B cell (primary cell): ENCODE measurements at regions not wholly inside any gene's neighbourhood (a gene's known extent, or its start where the extent isn't known, plus 50 kb on each side); places are given as distances from the start of the nearest gene placed in this dataset.

Source experiments
- ATAC-seq: fragments of 200-7000 bp; cut with Tn5 transposase; one replicate; pipeline ENCODE4 v1.10.0; 2021; ENCODE audit warnings: low read depth, mild to moderate bottlenecking, moderate number of reproducible peaks, moderate library complexity
- CTCF ChIA-PET: fragments of 350-600 bp; sonication (Branson Sonifier 250); formaldehyde crosslinking; loops from one replicate; lab custom pipeline; 2021; ENCODE audit warnings: antibody characterized with exemption, inconsistent platforms; lab: Charles Lee
- POLR2A ChIA-PET: fragments of 350-600 bp; sonication (Branson Sonifier 250); formaldehyde crosslinking; loops from one replicate; lab custom pipeline; 2021; ENCODE audit warnings: antibody characterized with exemption; lab: Charles Lee
- DNase-seq: peaks from one replicate; pipeline ENCODE4 v3.0.0; 2013
- H2AFZ ChIP-seq: 2 replicates; pipeline ENCODE4 v1.6.1; 2012; ENCODE audit warnings: mild to moderate bottlenecking, low read depth, low read length; ENCODE audit not compliant: insufficient read depth, poor library complexity, severe bottlenecking
- H3K27ac ChIP-seq, 2 donors: 1 replicate in 1 of 2; 2 replicates in 1 of 2; pipeline ENCODE4 v1.5.1; 2012 to 2013; ENCODE audit warnings: low read length in 2 of 2, mild to moderate bottlenecking in 2 of 2, moderate library complexity in 1 of 2
- H3K27me3 ChIP-seq, 4 experiments: fragments of 200-600 bp in 1 of 4; sonication (generic) in 1 of 4; replicated peaks in 1 of 4; 1 replicate in 2 of 4; 2 replicates in 2 of 4; pipeline versions ENCODE4 v1.6.1 to v1.7.0; 2013 to 2016; ENCODE audit warnings: low read length in 3 of 4, mild to moderate bottlenecking in 2 of 4, mixed read lengths in 1 of 4, moderate library complexity in 1 of 4; ENCODE audit not compliant: insufficient read depth in 4 of 4, control insufficient read depth in 3 of 4; ENCODE audit errors: control extremely low read depth in 1 of 4
- H3K36me3 ChIP-seq, 2 experiments: replicated peaks in 1 of 2; 1 replicate in 1 of 2; 2 replicates in 1 of 2; pipeline versions ENCODE4 v1.6.1 to v1.7.1; 2013; ENCODE audit warnings: low read length in 1 of 2; ENCODE audit not compliant: insufficient read depth in 2 of 2, control insufficient read depth in 1 of 2; ENCODE audit errors: control extremely low read depth in 1 of 2, extremely low read depth in 1 of 2
- H3K4me1 ChIP-seq, 2 donors: fragments of 200-600 bp in 1 of 2; sonication (generic) in 1 of 2; 1 replicate in 1 of 2; 2 replicates in 1 of 2; pipeline versions ENCODE4 v1.5.1 to v1.6.1; 2013 to 2017; ENCODE audit warnings: low read length in 2 of 2; ENCODE audit not compliant: control insufficient read depth in 2 of 2, insufficient read depth in 2 of 2
- H3K4me2 ChIP-seq: replicated peaks from 2 replicates; pipeline ENCODE3; 2012; ENCODE audit warnings: mild to moderate bottlenecking, low read depth, low read length; ENCODE audit not compliant: poor library complexity, severe bottlenecking
- H3K4me3 ChIP-seq, 5 experiments: fragments of 200-600 bp in 1 of 5; sonication (generic) in 1 of 5; 1 replicate in 3 of 5; 2 replicates in 2 of 5; pipeline versions ENCODE4 v1.5.1 to v1.7.0; 2011 to 2016; ENCODE audit warnings: low read length in 4 of 5, mild to moderate bottlenecking in 4 of 5, low read depth in 2 of 5, control low read depth in 1 of 5, moderate library complexity in 1 of 5; ENCODE audit not compliant: insufficient read depth in 1 of 5; ENCODE audit errors: control extremely low read depth in 1 of 5, extremely low read depth in 1 of 5
- H3K79me2 ChIP-seq: fragments of 200-600 bp; sonication (generic); one replicate; pipeline ENCODE4 v1.6.0; 2016; ENCODE audit warnings: low read length; ENCODE audit not compliant: control insufficient read depth, insufficient read depth
- H3K9ac ChIP-seq: fragments of 200-600 bp; sonication (generic); 2 replicates; pipeline ENCODE4 v1.6.1; 2017; ENCODE audit warnings: mild to moderate bottlenecking, low read length, moderate library complexity
- H3K9me3 ChIP-seq, 3 donors: one replicate each; pipeline versions ENCODE4 v1.6.1 to v1.7.1; 2013; ENCODE audit warnings: low read length in 2 of 3; ENCODE audit not compliant: control insufficient read depth in 2 of 3, insufficient read depth in 1 of 3; ENCODE audit errors: control extremely low read depth in 1 of 3
- H4K20me1 ChIP-seq: 2 replicates; pipeline ENCODE4 v1.6.0; 2012; ENCODE audit warnings: mild to moderate bottlenecking, low read length; ENCODE audit not compliant: insufficient read depth, control insufficient read depth, poor library complexity, severe bottlenecking
- H3K27ac Mint-ChIP-seq: one replicate; pipeline ENCODE4 v1.8.0; 2021; ENCODE audit warnings: mixed read lengths
- H3K27me3 Mint-ChIP-seq: one replicate; pipeline ENCODE4 v1.8.0; 2021; ENCODE audit warnings: mixed read lengths
- H3K4me1 Mint-ChIP-seq: one replicate; pipeline ENCODE4 v1.8.0; 2021; ENCODE audit warnings: mixed read lengths
- H3K4me3 Mint-ChIP-seq: one replicate; pipeline ENCODE4 v1.8.0; 2021; ENCODE audit warnings: mixed read lengths
- H3K9me3 Mint-ChIP-seq: one replicate; pipeline ENCODE4 v1.8.0; 2022; ENCODE audit warnings: mixed read lengths; ENCODE audit not compliant: insufficient read depth
- EZH2 ChIP-seq: IDR thresholded peaks from 2 replicates; pipeline ENCODE4 v1.6.1; 2012; ENCODE audit warnings: borderline replicate concordance, low read depth, mild to moderate bottlenecking, moderate library complexity, low read length; ENCODE audit not compliant: insufficient read depth, poor library complexity, severe bottlenecking
- WGBS: methylation state at CpG from one replicate; pipeline ENCODE4 v1.1.5; 2013; ENCODE audit warnings: missing lambda C conversion rate; ENCODE audit not compliant: insufficient coverage; 5-methylcytosine and 5-hydroxymethylcytosine counted together
- intact Hi-C: fragments of 100-400 bp; cut with micrococcal nuclease; formaldehyde crosslinking; loops from one replicate; pipeline ENCODE4 v1.10.0; 2022
- TF ChIP-seq, protein P1 (sequence below): fragments of 200-600 bp; IDR thresholded peaks from one replicate; pipeline ENCODE4 v1.8.0; 2022; ENCODE audit warnings: antibody characterized with exemption, mild to moderate bottlenecking

DNA sequence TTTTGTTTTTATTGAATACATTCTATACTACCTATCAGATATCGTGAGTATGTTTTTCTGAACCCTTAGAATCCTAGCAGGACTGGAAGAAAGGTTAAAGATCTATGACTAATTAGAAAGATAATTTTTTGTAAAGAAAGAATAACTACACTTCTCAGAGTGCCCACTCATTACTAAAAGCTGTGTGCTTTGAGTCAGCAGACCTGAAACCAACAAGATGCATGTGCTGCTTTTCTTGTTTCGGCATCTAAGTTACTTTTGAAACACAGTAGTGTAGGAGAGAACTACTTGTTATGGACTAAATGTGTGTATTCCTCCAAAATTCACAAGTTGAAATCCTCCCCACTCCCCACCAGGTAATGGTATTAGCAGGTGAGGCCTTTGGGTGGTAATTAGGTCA lies 127.8 kb upstream of the ESRRG start:
- Mint-ChIP-seq H3K4me3 (no peak overlapping the region), H3K27ac (no peak overlapping the region), H3K4me1 (no peaks in the 10 kb centered on the region), H3K27me3 (no peaks in the 10 kb centered on the region), H3K9me3 (no peaks in the 10 kb centered on the region)
- WGBS, result no CpG with 5 or more reads among the region's 2 CpGs
- Histone ChIP-seq H4K20me1 (no peaks in the 10 kb centered on the region), H3K4me1 (no peaks in the 10 kb centered on the region), H3K4me3 (no peak overlapping the region), H3K27me3 (no peaks in the 10 kb centered on the region), H3K9ac (no peak overlapping the region), H3K9me3 (no peaks in the 10 kb centered on the region), H3K36me3 (no peaks in the 10 kb centered on the region), H3K79me2 (no peaks in the 10 kb centered on the region), H3K4me2 (no peak overlapping the region), H2AFZ (no peak overlapping the region), H3K27ac (no peak overlapping the region)
- ChIA-PET CTCF (no interaction called here), POLR2A (no interaction called here)
- ATAC-seq, result no peak
- DNase-seq, result no peak
- TF ChIP-seq, protein P1, sequence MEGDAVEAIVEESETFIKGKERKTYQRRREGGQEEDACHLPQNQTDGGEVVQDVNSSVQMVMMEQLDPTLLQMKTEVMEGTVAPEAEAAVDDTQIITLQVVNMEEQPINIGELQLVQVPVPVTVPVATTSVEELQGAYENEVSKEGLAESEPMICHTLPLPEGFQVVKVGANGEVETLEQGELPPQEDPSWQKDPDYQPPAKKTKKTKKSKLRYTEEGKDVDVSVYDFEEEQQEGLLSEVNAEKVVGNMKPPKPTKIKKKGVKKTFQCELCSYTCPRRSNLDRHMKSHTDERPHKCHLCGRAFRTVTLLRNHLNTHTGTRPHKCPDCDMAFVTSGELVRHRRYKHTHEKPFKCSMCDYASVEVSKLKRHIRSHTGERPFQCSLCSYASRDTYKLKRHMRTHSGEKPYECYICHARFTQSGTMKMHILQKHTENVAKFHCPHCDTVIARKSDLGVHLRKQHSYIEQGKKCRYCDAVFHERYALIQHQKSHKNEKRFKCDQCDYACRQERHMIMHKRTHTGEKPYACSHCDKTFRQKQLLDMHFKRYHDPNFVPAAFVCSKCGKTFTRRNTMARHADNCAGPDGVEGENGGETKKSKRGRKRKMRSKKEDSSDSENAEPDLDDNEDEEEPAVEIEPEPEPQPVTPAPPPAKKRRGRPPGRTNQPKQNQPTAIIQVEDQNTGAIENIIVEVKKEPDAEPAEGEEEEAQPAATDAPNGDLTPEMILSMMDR, result no peak
- TF ChIP-seq EZH2, result no peak
- intact Hi-C loops, result no loop called here

DNA sequence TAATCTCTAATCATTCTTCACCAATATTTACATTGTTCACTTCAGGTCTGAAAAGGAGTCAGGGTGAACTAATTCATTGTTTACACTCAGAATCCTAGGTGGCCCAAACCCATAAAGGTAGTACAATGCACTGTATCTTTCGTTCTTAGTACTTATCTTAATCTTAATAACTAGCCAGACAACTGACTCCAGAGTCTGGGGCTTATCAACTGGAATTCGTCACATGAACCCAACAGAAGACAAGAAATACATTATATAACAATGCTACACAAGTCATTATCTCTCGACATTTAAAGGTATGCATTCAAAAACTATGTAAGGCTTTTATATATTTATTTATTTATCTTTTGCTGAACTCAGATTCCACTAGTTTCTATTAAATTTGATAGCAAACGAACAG lies 125.9 kb upstream of the ESRRG start:
- intact Hi-C loops, result no loop called here
- Mint-ChIP-seq H3K27me3 (no peaks in the 10 kb centered on the region), H3K4me3 (no peak overlapping the region), H3K27ac (no peak overlapping the region), H3K4me1 (no peaks in the 10 kb centered on the region), H3K9me3 (no peaks in the 10 kb centered on the region)
- Histone ChIP-seq H3K27me3 (no peaks in the 10 kb centered on the region), H3K27ac (no peak overlapping the region), H4K20me1 (no peaks in the 10 kb centered on the region), H2AFZ (no peak overlapping the region), H3K4me1 (no peaks in the 10 kb centered on the region), H3K9ac (no peak overlapping the region), H3K4me3 (no peak overlapping the region), H3K4me2 (no peak overlapping the region), H3K79me2 (no peaks in the 10 kb centered on the region), H3K9me3 (no peaks in the 10 kb centered on the region), H3K36me3 (no peaks in the 10 kb centered on the region)
- 63% methylated on average over 1 of the region's 4 CpGs for WGBS
- POLR2A ChIA-PET, result no interaction called here
- DNase-seq, result no peak
- ATAC-seq, result no peak
- TF ChIP-seq, protein P1, result no peak
- TF ChIP-seq EZH2, result no peak
- CTCF ChIA-PET, result no interaction called here
